Stimulated activated naive CD8-positive, alpha-beta T cell treated with anti-CD3 and anti-CD28 coated beads, Interleukin-15, amount 100 ng/mL, for 72 hours (primary cell): ENCODE measurements at regions not wholly inside any gene's neighbourhood (a gene's known extent, or its start where the extent isn't known, plus 50 kb on each side); places are given as distances from the start of the nearest gene placed in this dataset.
"Not testable (repeated sequence)": the region's sequence is repeated elsewhere in the genome, so short reads cannot be mapped to it uniquely, and the experiment has no call there.

ENCODE experiments used
- ATAC-seq: fragments of 150-1000 bp; cut with Tn5 transposase; 2 replicates; pipeline ENCODE4 v1.10.0; 2021; ENCODE audit warnings: mild to moderate bottlenecking, moderate library complexity
- DNase-seq, 2 donors: peaks; one replicate each; pipeline ENCODE4 v3.0.0; 2021 to 2022
- H3K27ac Mint-ChIP-seq, 2 donors: one replicate each; pipeline ENCODE4 v1.8.0; 2022; ENCODE audit warnings: mild to moderate bottlenecking in 2 of 2, mixed read lengths in 2 of 2, moderate library complexity in 2 of 2
- H3K27me3 Mint-ChIP-seq: one replicate; pipeline ENCODE4 v1.8.0; 2022; ENCODE audit warnings: mixed read lengths
- H3K4me1 Mint-ChIP-seq: one replicate; pipeline ENCODE4 v1.8.0; 2022; ENCODE audit warnings: mild to moderate bottlenecking, mixed read lengths
- H3K4me3 Mint-ChIP-seq, 2 donors: one replicate each; pipeline ENCODE4 v1.8.0; 2022; ENCODE audit warnings: mild to moderate bottlenecking in 2 of 2, mixed read lengths in 2 of 2, moderate library complexity in 1 of 2
- H3K9me3 Mint-ChIP-seq, 2 donors: one replicate each; pipeline ENCODE4 v1.8.0; 2022; ENCODE audit warnings: mixed read lengths in 2 of 2

DNA sequence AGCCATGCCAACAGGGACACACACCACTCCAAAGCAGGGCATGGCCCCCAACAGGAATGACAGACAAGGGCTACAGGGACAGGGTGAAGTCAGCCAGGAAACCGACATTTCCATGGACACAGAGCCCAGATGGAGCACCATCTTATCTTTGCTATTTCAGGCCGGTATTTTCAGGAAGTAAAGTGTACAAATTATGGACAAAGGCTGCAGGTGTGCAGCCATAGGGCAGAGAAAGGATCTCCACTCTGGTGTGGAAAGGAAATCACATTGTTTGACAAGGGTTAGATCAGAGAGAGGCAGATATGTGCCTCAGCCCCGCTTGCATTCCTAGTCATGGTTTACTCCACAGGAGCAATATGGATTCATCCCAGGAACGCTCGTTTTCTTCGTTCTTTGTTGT is 81.7 kb upstream of the SLC22A23 start:
- H3K27me3 Mint-ChIP-seq: no peaks in the 10 kb centered on the region
- H3K9me3 Mint-ChIP-seq: no peaks in the 10 kb centered on the region
- H3K4me3 Mint-ChIP-seq: no peak overlapping the region
- H3K27ac Mint-ChIP-seq: no peak overlapping the region
- DNase-seq (no peak), ATAC-seq (no peak)
- H3K4me1 Mint-ChIP-seq: no peaks in the 10 kb centered on the region

DNA sequence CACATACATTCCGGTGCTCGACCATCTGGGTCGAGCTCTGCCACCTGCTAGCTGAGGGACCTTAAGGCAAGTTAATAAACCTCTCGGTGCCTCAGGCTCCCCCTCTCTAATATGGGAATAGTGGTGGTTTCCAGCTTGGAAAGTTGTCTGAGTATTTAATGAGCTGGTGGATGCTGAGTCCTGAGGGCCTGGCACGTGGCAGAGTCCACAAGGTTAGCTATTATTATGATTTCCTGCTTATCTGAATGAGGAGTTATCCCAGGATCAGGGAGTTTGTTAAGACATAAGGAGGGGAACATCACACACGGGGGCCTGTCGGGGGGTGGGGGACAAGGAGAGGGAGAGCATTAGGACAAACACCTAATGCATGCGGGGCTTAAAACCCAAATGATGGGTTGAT is 80.1 kb upstream of the SLC22A23 start:
- no peaks in the 10 kb centered on the region for H3K27me3 Mint-ChIP-seq
- H3K4me3 Mint-ChIP-seq: no peak overlapping the region
- no peaks in the 10 kb centered on the region for H3K9me3 Mint-ChIP-seq
- no peaks in the 10 kb centered on the region for H3K4me1 Mint-ChIP-seq
- H3K27ac Mint-ChIP-seq: no peak overlapping the region
- ATAC-seq: no peak
- DNase-seq: no peak

- Mint-ChIP-seq H3K4me3 (no peak overlapping the region), H3K27ac (no peak overlapping the region), H3K4me1 (no peaks in the 10 kb centered on the region), H3K27me3 (no peaks in the 10 kb centered on the region), H3K9me3 (no peaks in the 10 kb centered on the region)
- no peak for ATAC-seq
- no peak for DNase-seq
Measured at GRCh38 chr6:3535776-3536435, 79.1 kb upstream of the SLC22A23 start.

- Mint-ChIP-seq H3K27me3 (no peaks in the 10 kb centered on the region), H3K4me1 (no peaks in the 10 kb centered on the region), H3K4me3 (no peak overlapping the region), H3K9me3 (no peaks in the 10 kb centered on the region), H3K27ac (no peak overlapping the region)
- DNase-seq (no peak), ATAC-seq (no peak)
Measured at GRCh38 chr6:3535033-3535775, 78.4 kb upstream of the SLC22A23 start.

- no peaks in the 10 kb centered on the region for H3K4me1 Mint-ChIP-seq
- no peak for ATAC-seq
Measured at GRCh38 chr6:3534599-3534998, 77.7 kb upstream of the SLC22A23 start.

DNA sequence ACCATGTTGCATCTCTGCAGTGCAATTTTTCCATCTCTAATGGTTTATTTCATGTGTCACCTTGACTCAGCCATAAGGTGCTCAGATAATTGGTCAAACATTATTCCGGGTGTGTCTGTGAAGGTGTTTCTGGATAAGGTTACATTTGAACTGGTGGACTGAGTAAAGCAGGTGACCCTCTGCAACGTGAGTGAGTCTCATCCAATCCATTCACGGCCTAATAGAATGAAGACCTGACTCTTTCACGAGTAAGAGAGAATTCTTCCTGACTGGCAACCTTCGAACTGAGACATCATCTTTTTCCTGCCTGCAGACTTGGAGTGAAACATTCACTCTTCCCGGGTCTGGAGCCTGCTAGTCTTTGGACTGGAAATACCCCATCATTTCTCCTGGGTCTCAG is 77.1 kb upstream of the SLC22A23 start:
- H3K27me3 Mint-ChIP-seq: no peaks in the 10 kb centered on the region

More at GRCh38 chr6:3534599-3534998, 77.7 kb upstream of the SLC22A23 start:
- H3K9me3 Mint-ChIP-seq: no peaks in the 10 kb centered on the region
- no peak overlapping the region for H3K27ac Mint-ChIP-seq
- DNase-seq: no peak
- no peaks in the 10 kb centered on the region for H3K27me3 Mint-ChIP-seq
- no peak overlapping the region for H3K4me3 Mint-ChIP-seq

DNA sequence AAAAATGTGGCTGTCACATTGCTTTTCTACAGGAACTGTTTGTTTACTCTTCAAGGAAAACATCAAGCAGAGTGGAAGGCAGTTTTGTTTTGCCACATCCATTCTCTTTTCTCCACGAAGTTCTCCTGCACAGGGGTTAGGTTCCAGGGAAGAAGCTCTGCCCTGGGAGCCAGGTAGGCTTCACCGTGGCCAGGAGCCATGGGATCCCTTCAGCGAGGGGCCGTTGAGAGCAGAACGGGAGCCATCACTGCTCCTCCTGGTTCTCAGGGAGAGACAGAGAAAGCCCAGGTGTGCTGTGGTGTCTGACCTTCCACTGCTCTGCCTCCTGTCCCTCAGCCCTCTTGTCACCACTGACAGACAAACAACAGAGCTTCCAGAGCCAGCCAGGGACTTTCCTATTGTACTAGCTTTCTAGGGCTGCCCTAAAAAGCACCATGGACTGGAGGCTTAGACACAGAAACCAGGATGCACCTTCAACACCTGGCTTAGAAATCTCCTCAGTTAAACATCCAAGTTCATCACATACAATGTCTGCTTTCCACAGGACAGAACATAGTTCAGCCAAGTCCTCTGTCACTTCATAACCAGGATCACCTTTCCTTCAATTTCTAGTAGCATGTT is 75.6 kb upstream of the SLC22A23 start:
- no peak overlapping the region for H3K27ac Mint-ChIP-seq
- H3K9me3 Mint-ChIP-seq: no peaks in the 10 kb centered on the region
- DNase-seq (no peak), ATAC-seq (no peak)
- H3K4me1 Mint-ChIP-seq: no peaks in the 10 kb centered on the region
- no peaks in the 10 kb centered on the region for H3K27me3 Mint-ChIP-seq
- no peak overlapping the region for H3K4me3 Mint-ChIP-seq

More for the DNA sequence above, 77.1 kb upstream of the SLC22A23 start:
- no peak overlapping the region for H3K4me3 Mint-ChIP-seq
- DNase-seq: no peak
- H3K4me1 Mint-ChIP-seq: no peaks in the 10 kb centered on the region
- no peak overlapping the region for H3K27ac Mint-ChIP-seq
- no peaks in the 10 kb centered on the region for H3K9me3 Mint-ChIP-seq
- no peak for ATAC-seq

DNA sequence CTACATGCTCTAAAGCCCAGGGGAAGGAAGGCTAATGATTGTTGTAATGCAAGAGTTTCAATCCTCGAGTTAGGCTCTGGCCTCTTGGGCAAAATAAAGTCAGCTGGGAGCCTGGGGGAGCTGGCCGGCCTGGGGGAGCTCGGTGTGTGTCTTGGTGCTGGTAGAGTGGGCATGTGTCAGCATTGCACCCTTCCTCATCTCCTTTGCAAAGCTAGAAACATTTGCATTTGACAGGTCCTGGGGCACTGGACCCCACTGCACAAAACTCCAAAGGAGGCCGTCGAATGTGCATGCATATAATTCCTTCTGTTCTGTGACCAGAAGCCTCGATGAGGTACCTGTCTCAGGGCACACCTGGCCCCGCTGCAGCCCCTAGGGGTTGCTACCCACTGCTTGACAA is 74.6 kb upstream of the SLC22A23 start:
- no peak overlapping the region for H3K4me3 Mint-ChIP-seq
- DNase-seq (no peak), ATAC-seq (no peak)
- no peaks in the 10 kb centered on the region for H3K4me1 Mint-ChIP-seq
- no peaks in the 10 kb centered on the region for H3K9me3 Mint-ChIP-seq
- no peaks in the 10 kb centered on the region for H3K27me3 Mint-ChIP-seq
- H3K27ac Mint-ChIP-seq: no peak overlapping the region

- Mint-ChIP-seq H3K27ac (no peak overlapping the region), H3K27me3 (no peaks in the 10 kb centered on the region), H3K9me3 (no peaks in the 10 kb centered on the region), H3K4me3 (no peak overlapping the region), H3K4me1 (no peaks in the 10 kb centered on the region)
- DNase-seq (no peak), ATAC-seq (no peak)
Measured at GRCh38 chr6:3530515-3530914, 73.7 kb upstream of the SLC22A23 start.

- H3K9me3 Mint-ChIP-seq: no peaks in the 10 kb centered on the region
- no peak overlapping the region for H3K4me3 Mint-ChIP-seq
- no peaks in the 10 kb centered on the region for H3K4me1 Mint-ChIP-seq
- no peak overlapping the region for H3K27ac Mint-ChIP-seq
- DNase-seq (no peak), ATAC-seq (no peak)
- H3K27me3 Mint-ChIP-seq: no peaks in the 10 kb centered on the region
Measured at GRCh38 chr6:3529721-3530120, 72.9 kb upstream of the SLC22A23 start.

- H3K27ac Mint-ChIP-seq: no peak overlapping the region
- H3K4me3 Mint-ChIP-seq: no peak overlapping the region
- no peak for ATAC-seq
- H3K9me3 Mint-ChIP-seq: no peaks in the 10 kb centered on the region
- DNase-seq: no peak
- no peaks in the 10 kb centered on the region for H3K27me3 Mint-ChIP-seq
- no peaks in the 10 kb centered on the region for H3K4me1 Mint-ChIP-seq
Measured at GRCh38 chr6:3529232-3529631, 72.4 kb upstream of the SLC22A23 start.

DNA sequence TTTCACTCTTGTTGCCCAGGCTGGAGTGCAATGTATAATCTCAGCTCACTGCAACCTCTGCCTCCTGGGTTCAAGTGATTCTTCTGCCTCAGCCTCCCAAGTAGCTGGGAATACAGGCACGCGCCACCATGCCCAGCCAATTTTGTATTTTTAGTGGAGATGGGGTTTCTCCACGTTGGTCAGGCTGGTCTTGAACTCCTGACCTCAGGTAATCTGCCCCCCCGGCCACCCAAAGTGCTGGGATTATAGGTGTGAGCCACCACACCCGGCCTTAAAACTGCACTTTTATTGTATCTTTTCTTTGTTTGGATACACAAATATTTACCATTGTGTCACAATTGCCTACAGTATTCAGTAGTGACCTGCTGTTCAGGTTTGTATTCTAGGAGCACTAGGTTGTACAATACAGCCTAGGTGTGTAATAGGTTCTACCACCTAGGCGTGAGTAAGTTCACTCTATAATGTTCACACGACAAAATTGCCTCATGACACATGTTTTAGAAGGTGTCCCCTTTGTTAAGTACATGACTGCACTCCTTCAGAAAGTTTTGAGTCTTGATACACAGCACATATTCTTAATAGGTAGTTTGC is 71.3 kb upstream of the SLC22A23 start:
- ATAC-seq, H3K27ac Mint-ChIP-seq, H3K27me3 Mint-ChIP-seq: not testable (repeated sequence)

GRCh38 chr6:3527651-3527977 is 70.8 kb upstream of the SLC22A23 start:
- no peak for ATAC-seq
- Mint-ChIP-seq H3K4me1 (no peaks in the 10 kb centered on the region), H3K27ac (no peak overlapping the region), H3K9me3 (no peaks in the 10 kb centered on the region), H3K27me3 (no peaks in the 10 kb centered on the region), H3K4me3 (no peak overlapping the region)
- no peak for DNase-seq

More for the DNA sequence above, 71.3 kb upstream of the SLC22A23 start:
- H3K4me3 Mint-ChIP-seq, DNase-seq, H3K9me3 Mint-ChIP-seq, H3K4me1 Mint-ChIP-seq: not testable (repeated sequence)

DNA sequence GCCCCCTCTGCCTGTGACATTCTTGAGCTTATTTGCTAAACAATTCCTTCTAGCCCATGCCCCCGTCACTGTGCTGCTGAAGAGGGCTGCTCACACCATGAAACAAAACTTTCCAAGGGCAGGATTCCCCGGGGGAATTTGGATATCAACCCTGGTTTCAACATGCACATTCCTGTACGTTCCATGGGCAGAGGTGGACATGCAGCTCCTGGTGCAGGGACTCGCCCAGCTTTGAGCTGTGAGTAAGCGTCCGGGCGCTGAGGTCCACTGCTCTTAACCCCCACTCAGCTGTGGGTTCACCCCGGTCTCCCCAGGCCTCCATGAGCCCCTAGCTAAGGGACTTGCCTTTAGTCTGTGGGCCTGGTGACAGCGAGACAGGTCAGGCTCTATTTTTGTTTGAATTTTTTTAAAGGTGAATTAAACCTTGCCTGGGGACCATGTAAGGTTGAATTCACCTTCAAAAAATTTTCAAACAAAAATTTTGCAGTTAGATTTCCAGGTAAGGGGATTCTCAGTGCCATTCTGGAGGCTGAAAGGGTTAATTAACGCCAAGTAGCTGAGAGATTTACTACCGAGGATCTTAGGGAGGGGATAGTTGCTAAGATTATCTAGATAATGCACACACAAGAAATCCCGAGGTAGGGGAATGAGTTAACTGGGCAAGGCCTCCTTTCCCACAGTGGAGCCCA is 70.3 kb upstream of the SLC22A23 start:
- ATAC-seq (no peak), DNase-seq (no peak)
- H3K27ac Mint-ChIP-seq: no peak overlapping the region
- H3K27me3 Mint-ChIP-seq: no peaks in the 10 kb centered on the region
- H3K9me3 Mint-ChIP-seq: no peaks in the 10 kb centered on the region
- no peak overlapping the region for H3K4me3 Mint-ChIP-seq
- H3K4me1 Mint-ChIP-seq: no peaks in the 10 kb centered on the region

- no peak overlapping the region for H3K27ac Mint-ChIP-seq
- ATAC-seq (no peak), DNase-seq (no peak)
- no peaks in the 10 kb centered on the region for H3K9me3 Mint-ChIP-seq
- H3K27me3 Mint-ChIP-seq: peaks cover 4% of the 10 kb centered on the region
- H3K4me1 Mint-ChIP-seq: no peaks in the 10 kb centered on the region
- no peak overlapping the region for H3K4me3 Mint-ChIP-seq
Measured at GRCh38 chr6:3525915-3526314, 69.1 kb upstream of the SLC22A23 start.

DNA sequence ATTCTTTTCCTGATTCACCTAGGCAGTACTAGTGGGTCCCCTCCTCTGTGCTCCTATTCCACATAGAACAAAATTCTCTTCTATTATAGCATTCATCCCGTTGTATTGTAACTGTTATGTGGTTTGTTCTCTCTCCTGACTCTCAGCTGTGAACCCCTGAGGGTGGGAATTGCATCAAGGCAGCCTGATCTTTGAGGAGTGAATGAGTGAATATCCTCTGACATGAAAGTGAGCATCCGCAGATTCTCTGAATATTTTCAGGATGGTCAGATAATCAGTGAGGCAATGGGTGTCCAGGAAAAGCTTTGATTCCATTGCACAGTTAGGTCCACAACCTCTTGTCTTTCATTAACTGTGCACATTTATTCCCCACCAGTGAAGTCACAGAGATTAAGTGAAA is 67.6 kb upstream of the SLC22A23 start:
- no peaks in the 10 kb centered on the region for H3K9me3 Mint-ChIP-seq
- H3K4me1 Mint-ChIP-seq: no peaks in the 10 kb centered on the region
- no peak overlapping the region for H3K4me3 Mint-ChIP-seq
- H3K27me3 Mint-ChIP-seq: peaks cover 11% of the 10 kb centered on the region
- no peak overlapping the region for H3K27ac Mint-ChIP-seq
- no peak for DNase-seq
- no peak for ATAC-seq
